Activated CD4-positive, alpha-beta T cell treated with anti-CD3 and anti-CD28 coated beads, Interleukin-2, Interleukin-4, amounts not matched to agents 100 ng/mL and 50 ng/mL, durations not matched to agents 16 hours and 8 hours (primary cell): ENCODE measurements at regions not wholly inside any gene's neighbourhood (a gene's known extent, or its start where the extent isn't known, plus 50 kb on each side); places are given as distances from the start of the nearest gene placed in this dataset.

Experiments
- DNase-seq: peaks from one replicate; pipeline ENCODE4 v3.0.0-alpha.2; 2020; ENCODE audit warnings: low spot score

DNA sequence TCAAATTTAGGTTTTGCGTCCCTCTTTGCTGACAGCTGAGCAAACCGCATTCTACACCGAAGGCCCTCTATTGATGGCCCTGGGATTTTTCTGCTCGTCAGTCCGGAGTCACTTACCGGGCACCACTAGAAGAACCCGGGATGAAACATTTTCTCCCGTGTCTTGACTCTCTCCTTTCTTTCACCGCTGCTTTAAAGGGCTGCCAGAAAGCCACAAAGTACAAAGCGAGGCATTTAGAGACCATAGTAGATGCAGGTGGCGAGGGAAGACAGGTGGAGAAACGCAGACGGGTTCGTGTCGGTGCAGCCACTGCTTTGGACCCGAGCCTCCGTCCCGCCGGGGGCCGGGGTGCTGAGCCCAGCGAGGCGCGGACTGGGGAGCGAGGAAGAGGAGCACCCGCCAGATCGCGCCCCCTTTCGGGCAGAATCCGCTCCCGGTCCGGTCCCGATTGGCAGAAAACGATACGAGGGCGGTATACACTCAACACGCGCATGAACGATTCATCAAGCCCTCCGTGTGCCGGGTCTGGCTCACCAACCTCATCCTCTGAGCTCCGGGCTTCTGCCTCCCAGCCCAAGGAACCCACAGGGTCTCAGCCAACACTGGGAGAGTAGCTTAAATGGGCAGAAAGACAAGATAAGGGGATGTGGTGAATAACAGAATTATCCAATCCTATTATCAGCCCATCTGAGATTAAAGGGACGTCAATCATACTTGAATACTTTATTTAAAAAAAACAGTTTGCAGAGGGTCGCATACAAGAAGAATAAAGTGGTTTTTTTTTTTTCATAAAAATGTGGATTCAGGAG, 84.9 kb downstream of the TRIM27 start:
- DNase-seq = peak; percentile 92

GRCh38 chr6:28839443-28840120, 84.2 kb downstream of the TRIM27 start:
- DNase-seq = no peak

- DNase-seq = no peak
These were observed 82.5 kb downstream of the TRIM27 start for GRCh38 chr6:28841290-28841689.

DNA sequence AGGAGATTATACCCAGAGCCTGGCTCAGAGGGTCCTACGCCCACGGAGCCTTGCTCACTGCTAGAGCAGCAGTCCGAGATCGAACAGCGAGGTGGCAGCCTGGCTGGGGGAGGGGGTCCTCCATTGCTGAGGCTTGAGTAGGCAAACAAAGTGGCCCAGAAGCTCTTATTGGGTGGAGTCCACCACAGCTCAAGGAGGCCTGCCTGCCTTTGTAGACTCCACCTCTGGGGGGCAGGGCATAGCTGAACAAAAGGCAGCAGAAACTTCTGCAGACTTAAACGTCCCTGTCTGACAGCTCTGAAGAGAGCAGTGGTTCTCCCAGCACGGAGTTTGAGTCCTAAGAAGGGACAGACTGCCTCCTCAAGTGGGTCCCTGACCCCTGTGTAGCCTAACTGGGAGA, 75.0 kb downstream of the TRIM27 start:
- DNase-seq = peak; percentile 23
